Activated T-helper 2 cell treated with anti-CD3 and anti-CD28 coated beads, Interferon-gamma antibody, Interleukin-2, Interleukin-4, amounts not matched to agents 10 μg/mL and 5 μg/mL and 100 μg/mL, durations not matched to agents 14 hours and 24 hours and 36 hours (primary cell): ENCODE measurements at regions not wholly inside any gene's neighbourhood (a gene's known extent, or its start where the extent isn't known, plus 50 kb on each side); places are given as distances from the start of the nearest gene placed in this dataset.

ENCODE experiments used
- DNase-seq: peaks from one replicate; pipeline ENCODE4 v3.0.0; 2021; ENCODE audit warnings: low spot score
- H3K27ac Mint-ChIP-seq: one replicate; pipeline ENCODE4 v1.8.0; 2021; ENCODE audit warnings: mixed read lengths
- H3K27me3 Mint-ChIP-seq: one replicate; pipeline ENCODE4 v1.8.0; 2021; ENCODE audit warnings: low read depth, mixed read lengths
- H3K36me3 Mint-ChIP-seq: one replicate; pipeline ENCODE4 v1.8.0; 2021; ENCODE audit warnings: low read depth, mixed read lengths
- H3K4me1 Mint-ChIP-seq: one replicate; pipeline ENCODE4 v1.8.0; 2021; ENCODE audit warnings: low read depth, mixed read lengths
- H3K4me3 Mint-ChIP-seq: one replicate; pipeline ENCODE4 v1.8.0; 2021; ENCODE audit warnings: low read depth, mild to moderate bottlenecking, moderate library complexity, mixed read lengths
- H3K9me3 Mint-ChIP-seq: one replicate; pipeline ENCODE4 v1.8.0; 2021; ENCODE audit warnings: mixed read lengths
- intact Hi-C: fragments of 100-400 bp; cut with micrococcal nuclease; formaldehyde crosslinking; loops from one replicate; pipeline ENCODE4 v1.15.1; 2023

- H3K27me3 Mint-ChIP-seq: no peaks in the 10 kb centered on the region
- DNase-seq: no peak
- H3K36me3 Mint-ChIP-seq: no peaks in the 10 kb centered on the region
- intact Hi-C loops: no loop called here
- no peaks in the 10 kb centered on the region for H3K9me3 Mint-ChIP-seq
- no peak overlapping the region for H3K27ac Mint-ChIP-seq
- no peak overlapping the region for H3K4me3 Mint-ChIP-seq
- H3K4me1 Mint-ChIP-seq: no peaks in the 10 kb centered on the region
Observed at GRCh38 chr12:90502070-90502469, 452.9 kb downstream of the CCER1 start.

GRCh38 chr12:90501412-90501811 lies 453.6 kb downstream of the CCER1 start:
- Mint-ChIP-seq H3K27me3 (no peaks in the 10 kb centered on the region), H3K4me1 (no peaks in the 10 kb centered on the region), H3K27ac (no peak overlapping the region), H3K9me3 (no peaks in the 10 kb centered on the region), H3K36me3 (no peaks in the 10 kb centered on the region), H3K4me3 (no peak overlapping the region)
- no peak for DNase-seq
- intact Hi-C loops: no loop called here

GRCh38 chr12:90499795-90500194 lies 455.2 kb downstream of the CCER1 start:
- Mint-ChIP-seq H3K4me3 (no peak overlapping the region), H3K27me3 (no peaks in the 10 kb centered on the region), H3K4me1 (no peaks in the 10 kb centered on the region), H3K36me3 (no peaks in the 10 kb centered on the region), H3K27ac (no peak overlapping the region), H3K9me3 (no peaks in the 10 kb centered on the region)
- intact Hi-C loops: no loop called here
- DNase-seq: no peak

- H3K4me1 Mint-ChIP-seq: no peaks in the 10 kb centered on the region
- intact Hi-C loops: no loop called here
- DNase-seq: no peak
- H3K4me3 Mint-ChIP-seq: no peak overlapping the region
- H3K27me3 Mint-ChIP-seq: no peaks in the 10 kb centered on the region
- no peaks in the 10 kb centered on the region for H3K36me3 Mint-ChIP-seq
- H3K9me3 Mint-ChIP-seq: no peaks in the 10 kb centered on the region
- H3K27ac Mint-ChIP-seq: no peak overlapping the region
Observed at GRCh38 chr12:90497923-90498545, 456.9 kb downstream of the CCER1 start.

- H3K9me3 Mint-ChIP-seq: no peaks in the 10 kb centered on the region
- H3K36me3 Mint-ChIP-seq: no peaks in the 10 kb centered on the region
- H3K4me1 Mint-ChIP-seq: no peaks in the 10 kb centered on the region
- no peak overlapping the region for H3K4me3 Mint-ChIP-seq
- no peak overlapping the region for H3K27ac Mint-ChIP-seq
- no peak for DNase-seq
- intact Hi-C loops: no loop called here
- no peaks in the 10 kb centered on the region for H3K27me3 Mint-ChIP-seq
Observed at GRCh38 chr12:90490355-90490754, 464.6 kb downstream of the CCER1 start.

- no peak for DNase-seq
- Mint-ChIP-seq H3K27ac (no peak overlapping the region), H3K4me1 (no peaks in the 10 kb centered on the region), H3K36me3 (no peaks in the 10 kb centered on the region), H3K27me3 (no peaks in the 10 kb centered on the region), H3K9me3 (no peaks in the 10 kb centered on the region), H3K4me3 (no peak overlapping the region)
- intact Hi-C loops: no loop called here
Observed at GRCh38 chr12:90489141-90489540, 465.8 kb downstream of the CCER1 start.

GRCh38 chr12:90485560-90485959 lies 469.4 kb downstream of the CCER1 start:
- intact Hi-C loops: no loop called here
- H3K4me3 Mint-ChIP-seq: no peak overlapping the region
- DNase-seq: no peak
- H3K9me3 Mint-ChIP-seq: no peaks in the 10 kb centered on the region
- no peaks in the 10 kb centered on the region for H3K36me3 Mint-ChIP-seq
- no peaks in the 10 kb centered on the region for H3K27me3 Mint-ChIP-seq
- H3K27ac Mint-ChIP-seq: no peak overlapping the region
- H3K4me1 Mint-ChIP-seq: no peaks in the 10 kb centered on the region

GRCh38 chr12:90484094-90484493 lies 470.9 kb downstream of the CCER1 start:
- H3K27ac Mint-ChIP-seq: no peak overlapping the region
- intact Hi-C loops: no loop called here
- H3K36me3 Mint-ChIP-seq: no peaks in the 10 kb centered on the region
- no peaks in the 10 kb centered on the region for H3K9me3 Mint-ChIP-seq
- DNase-seq: no peak
- no peaks in the 10 kb centered on the region for H3K27me3 Mint-ChIP-seq
- no peaks in the 10 kb centered on the region for H3K4me1 Mint-ChIP-seq
- H3K4me3 Mint-ChIP-seq: no peak overlapping the region

GRCh38 chr12:90481748-90482147 lies 473.2 kb downstream of the CCER1 start:
- H3K9me3 Mint-ChIP-seq: no peaks in the 10 kb centered on the region

GRCh38 chr12:90479237-90479636 lies 475.7 kb downstream of the CCER1 start:
- Mint-ChIP-seq H3K4me3 (no peak overlapping the region), H3K27ac (no peak overlapping the region), H3K4me1 (no peaks in the 10 kb centered on the region), H3K36me3 (no peaks in the 10 kb centered on the region), H3K27me3 (no peaks in the 10 kb centered on the region), H3K9me3 (no peaks in the 10 kb centered on the region)
- intact Hi-C loops: no loop called here
- no peak for DNase-seq

More at GRCh38 chr12:90481748-90482147, 473.2 kb downstream of the CCER1 start:
- H3K27ac Mint-ChIP-seq: no peak overlapping the region
- no peak overlapping the region for H3K4me3 Mint-ChIP-seq
- intact Hi-C loops: no loop called here
- H3K27me3 Mint-ChIP-seq: no peaks in the 10 kb centered on the region
- no peaks in the 10 kb centered on the region for H3K36me3 Mint-ChIP-seq
- no peak for DNase-seq
- no peaks in the 10 kb centered on the region for H3K4me1 Mint-ChIP-seq

- H3K4me1 Mint-ChIP-seq: no peaks in the 10 kb centered on the region
- H3K27ac Mint-ChIP-seq: no peak overlapping the region
- no peaks in the 10 kb centered on the region for H3K27me3 Mint-ChIP-seq
Observed at GRCh38 chr12:90473831-90474230, 481.1 kb downstream of the CCER1 start.

GRCh38 chr12:90460681-90461080 lies 494.3 kb downstream of the CCER1 start:
- Mint-ChIP-seq H3K4me3 (no peak overlapping the region), H3K27ac (no peak overlapping the region), H3K36me3 (no peaks in the 10 kb centered on the region), H3K4me1 (no peaks in the 10 kb centered on the region), H3K27me3 (no peaks in the 10 kb centered on the region), H3K9me3 (no peaks in the 10 kb centered on the region)
- DNase-seq: no peak
- intact Hi-C loops: no loop called here

More at GRCh38 chr12:90473831-90474230, 481.1 kb downstream of the CCER1 start:
- no peak for DNase-seq
- H3K9me3 Mint-ChIP-seq: no peaks in the 10 kb centered on the region
- no peak overlapping the region for H3K4me3 Mint-ChIP-seq
- no peaks in the 10 kb centered on the region for H3K36me3 Mint-ChIP-seq
- intact Hi-C loops: no loop called here

GRCh38 chr12:90456248-90456647 lies 498.7 kb downstream of the CCER1 start:
- H3K4me3 Mint-ChIP-seq: no peak overlapping the region
- DNase-seq: no peak
- H3K27me3 Mint-ChIP-seq: no peaks in the 10 kb centered on the region
- no peaks in the 10 kb centered on the region for H3K36me3 Mint-ChIP-seq
- H3K9me3 Mint-ChIP-seq: no peaks in the 10 kb centered on the region
- H3K4me1 Mint-ChIP-seq: no peaks in the 10 kb centered on the region
- intact Hi-C loops: no loop called here
- no peak overlapping the region for H3K27ac Mint-ChIP-seq

GRCh38 chr12:90455756-90456155 lies 499.2 kb downstream of the CCER1 start:
- Mint-ChIP-seq H3K36me3 (no peaks in the 10 kb centered on the region), H3K27ac (no peak overlapping the region), H3K27me3 (no peaks in the 10 kb centered on the region), H3K9me3 (no peaks in the 10 kb centered on the region), H3K4me1 (no peaks in the 10 kb centered on the region), H3K4me3 (no peak overlapping the region)
- intact Hi-C loops: no loop called here
- DNase-seq: no peak
